NB4 (cell line): ENCODE measurements at regions not wholly inside any gene's neighbourhood (a gene's known extent, or its start where the extent isn't known, plus 50 kb on each side); places are given as distances from the start of the nearest gene placed in this dataset.

ENCODE experiments used
- CTCF ChIP-seq: IDR thresholded peaks from one replicate; pipeline ENCODE4 v1.5.1; 2012; ENCODE audit warnings: low read depth, low read length
- POLR2A ChIP-seq: IDR thresholded peaks from 2 replicates; pipeline ENCODE4 v1.6.1; 2011; ENCODE audit warnings: mild to moderate bottlenecking; ENCODE audit not compliant: insufficient read length; ENCODE audit errors: extremely low read depth

GRCh38 chr10:29389935-29390334 is 101.1 kb downstream of the LYZL1 start:
- TF ChIP-seq POLR2A (no peak), CTCF (no peak)
